HL-60 (cell line): ENCODE measurements at regions not wholly inside any gene's neighbourhood (a gene's known extent, or its start where the extent isn't known, plus 50 kb on each side); places are given as distances from the start of the nearest gene placed in this dataset.

ENCODE experiments used
- CTCF ChIP-seq: IDR thresholded peaks from one replicate; pipeline ENCODE4 v1.5.1; 2011; ENCODE audit warnings: low read length, control low read depth, inconsistent platforms; ENCODE audit not compliant: insufficient read depth
- GABPA ChIP-seq: IDR thresholded peaks from 2 replicates; pipeline ENCODE4 v1.6.1; 2012; ENCODE audit warnings: low read depth
- POLR2AphosphoS5 ChIP-seq: IDR thresholded peaks from 2 replicates; pipeline ENCODE4 v1.6.1; 2012; ENCODE audit warnings: low read depth
- REST ChIP-seq: IDR thresholded peaks from 2 replicates; pipeline ENCODE4 v1.6.1; 2012; ENCODE audit warnings: low read depth; ENCODE audit not compliant: insufficient replicate concordance
- SPI1 ChIP-seq: IDR thresholded peaks from 2 replicates; pipeline ENCODE4 v1.6.1; 2012; ENCODE audit warnings: low read depth, mild to moderate bottlenecking, borderline replicate concordance

GRCh38 chr2:2586068-2586776, 255.1 kb upstream of the MYT1L start:
- TF ChIP-seq CTCF (no peak), POLR2AphosphoS5 (no peak), GABPA (no peak), SPI1 (no peak), REST (no peak)
